SK-N-SH (cell line): ENCODE measurements at regions not wholly inside any gene's neighbourhood (a gene's known extent, or its start where the extent isn't known, plus 50 kb on each side); places are given as distances from the start of the nearest gene placed in this dataset.

Experiments
- CTCF ChIA-PET: fragments of 300-600, 350-600 bp; formaldehyde crosslinking; extraction: SDS; loops from one replicate; lab custom pipeline; 2021; lab: Yijun Ruan, JAX
- POLR2A ChIA-PET: fragments of 350-600 bp; sonication (Branson Sonifier 250); formaldehyde crosslinking; extraction: SDS; loops from one replicate; lab custom pipeline; 2020; ENCODE audit warnings: antibody characterized with exemption, inconsistent platforms; lab: Yijun Ruan, JAX
- DNase-seq: peaks from one replicate; pipeline ENCODE4 v3.0.0; 2012
- H2AFZ ChIP-seq: fragments of 200-600 bp; sonication (generic); 2 replicates; pipeline ENCODE4 v1.8.1; 2016; ENCODE audit warnings: antibody characterized with exemption, mild to moderate bottlenecking, low read depth
- H3F3A ChIP-seq: fragments of 200-600 bp; sonication (generic); replicated peaks from 2 replicates; pipeline ENCODE3; 2016; ENCODE audit warnings: antibody characterized with exemption, mild to moderate bottlenecking; ENCODE audit not compliant: insufficient read depth
- H3K27ac ChIP-seq, 2 experiments: fragments of 200-500 bp in 1 of 2; fragments of 200-600 bp in 1 of 2; sonication (Bioruptor generic) in 1 of 2; sonication (generic), shearing (Covaris generic) in 1 of 2; 2 replicates each; pipeline versions ENCODE4 v1.5.1 to v1.6.1; 2014 to 2016; ENCODE audit warnings: low read depth in 2 of 2, inconsistent platforms in 1 of 2, low read length in 1 of 2, mild to moderate bottlenecking in 1 of 2, mixed read lengths in 1 of 2
- H3K27me3 ChIP-seq: fragments of 200-600 bp; sonication (generic), shearing (Covaris generic); 2 replicates; pipeline ENCODE4 v1.6.1; 2016; ENCODE audit warnings: mixed run types; ENCODE audit not compliant: insufficient read depth
- H3K36me3 ChIP-seq, 2 experiments: fragments of 200-500 bp in 1 of 2; fragments of 200-600 bp in 1 of 2; sonication (Bioruptor generic) in 1 of 2; sonication (generic) in 1 of 2; replicated peaks in 1 of 2; 2 replicates each; pipeline versions ENCODE3 to v1.5.1; 2014 to 2016; ENCODE audit warnings: low read length in 1 of 2, mild to moderate bottlenecking in 1 of 2; ENCODE audit not compliant: insufficient read depth in 2 of 2, control insufficient read depth in 1 of 2
- H3K4me1 ChIP-seq, 2 experiments: fragments of 200-500 bp in 1 of 2; fragments of 200-600 bp in 1 of 2; sonication (Bioruptor generic) in 1 of 2; sonication (generic), shearing (Covaris generic) in 1 of 2; 2 replicates each; pipeline versions ENCODE4 v1.5.1 to v1.6.1; 2014 to 2016; ENCODE audit warnings: low read depth in 1 of 2, low read length in 1 of 2, mixed run types in 1 of 2; ENCODE audit not compliant: insufficient read depth in 2 of 2, control insufficient read depth in 1 of 2
- H3K4me2 ChIP-seq: fragments of 200-600 bp; sonication (generic), shearing (Covaris generic); 2 replicates; pipeline ENCODE4 v1.6.1; 2017; ENCODE audit warnings: mixed run types
- H3K4me3 ChIP-seq, 2 experiments: fragments of 200-500 bp in 1 of 2; fragments of 200-600 bp in 1 of 2; sonication (Bioruptor generic) in 1 of 2; sonication (generic), shearing (Covaris generic) in 1 of 2; 2 replicates each; pipeline versions ENCODE4 v1.5.1 to v1.8.1; 2014 to 2016; ENCODE audit warnings: low read depth in 2 of 2, inconsistent platforms in 1 of 2, low read length in 1 of 2, mild to moderate bottlenecking in 1 of 2, mixed read lengths in 1 of 2, moderate library complexity in 1 of 2
- H3K79me2 ChIP-seq: fragments of 200-600 bp; sonication (generic); 2 replicates; pipeline ENCODE4 v1.8.1; 2017; ENCODE audit warnings: mild to moderate bottlenecking; ENCODE audit not compliant: insufficient read depth
- H3K9ac ChIP-seq: fragments of 200-600 bp; sonication (generic); 2 replicates; pipeline ENCODE4 v1.6.1; 2017; ENCODE audit warnings: mixed run types
- H3K9me2 ChIP-seq: fragments of 200-600 bp; sonication (generic); 2 replicates; pipeline ENCODE4 v1.6.1; 2017; ENCODE audit warnings: mixed run types
- H3K9me3 ChIP-seq: fragments of 200-600 bp; sonication (generic); 2 replicates; pipeline ENCODE4 v1.6.1; 2017; ENCODE audit warnings: mixed run types, mild to moderate bottlenecking, moderate library complexity
- H4K20me1 ChIP-seq: fragments of 200-600 bp; sonication (generic); 2 replicates; pipeline ENCODE4 v1.6.1; 2017; ENCODE audit warnings: mild to moderate bottlenecking, mixed run types; ENCODE audit not compliant: insufficient read depth
- CHD2 ChIP-seq: fragments of 150-350 bp; IDR thresholded peaks from 2 replicates; pipeline ENCODE4 v1.6.1; 2018; ENCODE audit warnings: low read length; ENCODE audit not compliant: partially characterized antibody
- ELF1 ChIP-seq: IDR thresholded peaks from 2 replicates; pipeline ENCODE4 v1.4.0; 2012
- EZH2phosphoT487 ChIP-seq: fragments of 200-600 bp; sonication (generic); IDR thresholded peaks from 2 replicates; pipeline ENCODE4 v1.6.1; 2017; ENCODE audit warnings: low read depth, mixed run types, mild to moderate bottlenecking, antibody characterized with exemption, moderate library complexity, borderline replicate concordance
- FOSL2 ChIP-seq: IDR thresholded peaks from 2 replicates; pipeline ENCODE4 v1.4.0; 2012; ENCODE audit warnings: low read depth, mild to moderate bottlenecking, moderate library complexity, borderline replicate concordance
- FOXM1 ChIP-seq: IDR thresholded peaks from 2 replicates; pipeline ENCODE4 v1.4.0; 2012; ENCODE audit warnings: low read depth, mild to moderate bottlenecking
- GABPA ChIP-seq: IDR thresholded peaks from 2 replicates; pipeline ENCODE4 v1.4.0; 2012; ENCODE audit warnings: low read depth, mild to moderate bottlenecking
- IRF3 ChIP-seq: fragments of 150-350 bp; IDR thresholded peaks from 2 replicates; pipeline ENCODE4 v1.6.1; 2016; ENCODE audit warnings: mild to moderate bottlenecking, low read depth, low read length
- MEF2A ChIP-seq: IDR thresholded peaks from 2 replicates; pipeline ENCODE4 v1.4.0; 2012; ENCODE audit warnings: low read depth, borderline replicate concordance
- MXI1 ChIP-seq: IDR thresholded peaks from 2 replicates; pipeline ENCODE4 v1.6.1; 2012; ENCODE audit warnings: mild to moderate bottlenecking, low read depth, low read length, improper control_type of control experiment
- NFIC ChIP-seq: IDR thresholded peaks from 2 replicates; pipeline ENCODE4 v1.4.0; 2012; ENCODE audit warnings: borderline replicate concordance
- NRF1 ChIP-seq: IDR thresholded peaks from 2 replicates; pipeline ENCODE4 v1.6.1; 2012; ENCODE audit warnings: low read depth, mild to moderate bottlenecking, low read length
- RAD21 ChIP-seq: IDR thresholded peaks from 2 replicates; pipeline ENCODE4 v1.6.1; 2012; ENCODE audit warnings: mild to moderate bottlenecking, low read length
- RCOR1 ChIP-seq: fragments of 150-350 bp; IDR thresholded peaks from 2 replicates; pipeline ENCODE4 v1.6.1; 2017; ENCODE audit warnings: antibody characterized with exemption, low read length
- RFX5 ChIP-seq: IDR thresholded peaks from 2 replicates; pipeline ENCODE4 v1.6.1; 2012; ENCODE audit warnings: mild to moderate bottlenecking, improper control_type of control experiment, low read length
- RXRA ChIP-seq: IDR thresholded peaks from 2 replicates; pipeline ENCODE4 v1.4.0; 2012; ENCODE audit warnings: low read depth, mild to moderate bottlenecking, borderline replicate concordance
- SIN3A ChIP-seq: IDR thresholded peaks from 2 replicates; pipeline ENCODE4 v1.6.1; 2012; ENCODE audit warnings: low read depth, mild to moderate bottlenecking, low read length, moderate library complexity, borderline replicate concordance
- SMC3 ChIP-seq: IDR thresholded peaks from 2 replicates; pipeline ENCODE4 v1.6.1; 2012; ENCODE audit warnings: low read depth, low read length, improper control_type of control experiment
- TCF12 ChIP-seq: IDR thresholded peaks from 2 replicates; pipeline ENCODE4 v1.4.0; 2012
- USF1 ChIP-seq: IDR thresholded peaks from 2 replicates; pipeline ENCODE4 v1.4.0; 2012; ENCODE audit warnings: low read depth, borderline replicate concordance
- YY1 ChIP-seq: IDR thresholded peaks from 2 replicates; pipeline ENCODE4 v1.4.0; 2012; ENCODE audit warnings: low read depth, mild to moderate bottlenecking
- WGBS: methylation state at CpG from one replicate; pipeline ENCODE4 v1.1.6; 2017; ENCODE audit warnings: low lambda C conversion rate; 5-methylcytosine and 5-hydroxymethylcytosine counted together
- TF ChIP-seq, protein P1 (sequence below): fragments of 150-350 bp; IDR thresholded peaks from 2 replicates; pipeline ENCODE4 v1.6.1; 2017; ENCODE audit warnings: antibody characterized with exemption, low read length, low read depth, borderline replicate concordance
- TF ChIP-seq, protein P2 (sequence below): IDR thresholded peaks from 2 replicates; pipeline ENCODE4 v1.4.0; 2012; ENCODE audit warnings: low read depth, borderline replicate concordance
- TF ChIP-seq, protein P3 (sequence below): IDR thresholded peaks from 2 replicates; pipeline ENCODE4 v1.4.0; 2012; ENCODE audit warnings: low read depth

DNA sequence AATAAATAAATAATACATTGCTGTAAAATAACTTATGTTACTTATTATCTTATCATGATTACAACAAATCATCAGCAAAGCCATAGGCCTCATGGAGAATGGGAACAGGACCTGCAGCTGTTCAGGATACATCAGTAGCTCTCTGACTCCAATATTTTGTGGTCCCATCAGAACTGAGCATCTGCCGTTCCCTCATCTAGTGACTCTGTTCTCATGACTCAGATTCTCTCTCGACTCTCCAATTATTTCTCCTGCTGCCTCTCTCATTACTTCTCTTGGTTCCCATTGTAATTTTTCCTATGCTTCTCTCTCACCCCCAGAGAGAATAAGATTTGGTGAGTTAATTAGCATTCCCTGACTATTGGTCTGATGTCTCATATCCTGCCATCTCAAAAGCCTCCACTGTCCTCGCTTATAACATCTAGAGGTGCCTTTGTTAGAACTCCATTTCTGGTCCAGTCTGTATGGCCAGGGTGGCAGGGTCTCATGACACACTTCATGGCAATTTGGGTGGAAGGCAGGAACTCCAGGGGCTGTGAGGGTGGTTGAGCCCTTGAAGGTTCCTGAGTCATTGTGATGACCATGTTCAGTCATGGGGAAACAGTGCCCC, 78.0 kb upstream of the TANC1 start:
- Histone ChIP-seq H2AFZ (no peak overlapping the region), H3K4me2 (no peak overlapping the region), H3K9me2 (no peaks in the 10 kb centered on the region), H4K20me1 (no peaks in the 10 kb centered on the region), H3K27me3 (no peaks in the 10 kb centered on the region), H3K4me1 (no peaks in the 10 kb centered on the region; a peak in 1 of 4 replicates), H3K9ac (no peak overlapping the region), H3K9me3 (no peaks in the 10 kb centered on the region), H3K4me3 (no peak overlapping the region), H3K79me2 (no peaks in the 10 kb centered on the region), H3F3A (no peaks in the 10 kb centered on the region), H3K36me3 (no peaks in the 10 kb centered on the region), H3K27ac (no peak overlapping the region)
- 74% methylated on average over 3 of the region's 3 CpGs for WGBS
- TF ChIP-seq NFIC (no peak), TCF12 (no peak), RXRA (no peak), NRF1 (no peak), FOSL2 (no peak), MXI1 (no peak), EZH2phosphoT487 (no peak), GABPA (no peak), YY1 (no peak), RFX5 (no peak), SMC3 (no peak), IRF3 (no peak), USF1 (no peak), RAD21 (no peak), SIN3A (no peak)
- TF ChIP-seq, protein P1, sequence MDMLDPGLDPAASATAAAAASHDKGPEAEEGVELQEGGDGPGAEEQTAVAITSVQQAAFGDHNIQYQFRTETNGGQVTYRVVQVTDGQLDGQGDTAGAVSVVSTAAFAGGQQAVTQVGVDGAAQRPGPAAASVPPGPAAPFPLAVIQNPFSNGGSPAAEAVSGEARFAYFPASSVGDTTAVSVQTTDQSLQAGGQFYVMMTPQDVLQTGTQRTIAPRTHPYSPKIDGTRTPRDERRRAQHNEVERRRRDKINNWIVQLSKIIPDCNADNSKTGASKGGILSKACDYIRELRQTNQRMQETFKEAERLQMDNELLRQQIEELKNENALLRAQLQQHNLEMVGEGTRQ = no peak
- no peak for DNase-seq
- CTCF ChIA-PET = interaction anchor here (1.1 to 2.5 kb wide), 2 partner anchors 8 to 229 kb away, joined by 4 to 7 read pairs; no protein-coding TSS in a partner anchor
- POLR2A ChIA-PET = no interaction called here

- Histone ChIP-seq H3K27ac (no peak overlapping the region), H3K9me2 (no peaks in the 10 kb centered on the region), H3K79me2 (no peaks in the 10 kb centered on the region), H3K4me2 (no peak overlapping the region)
- no peak for TF ChIP-seq CHD2
- TF ChIP-seq RCOR1 = no peak
- no peak for TF ChIP-seq EZH2phosphoT487
- TF ChIP-seq, protein P2, sequence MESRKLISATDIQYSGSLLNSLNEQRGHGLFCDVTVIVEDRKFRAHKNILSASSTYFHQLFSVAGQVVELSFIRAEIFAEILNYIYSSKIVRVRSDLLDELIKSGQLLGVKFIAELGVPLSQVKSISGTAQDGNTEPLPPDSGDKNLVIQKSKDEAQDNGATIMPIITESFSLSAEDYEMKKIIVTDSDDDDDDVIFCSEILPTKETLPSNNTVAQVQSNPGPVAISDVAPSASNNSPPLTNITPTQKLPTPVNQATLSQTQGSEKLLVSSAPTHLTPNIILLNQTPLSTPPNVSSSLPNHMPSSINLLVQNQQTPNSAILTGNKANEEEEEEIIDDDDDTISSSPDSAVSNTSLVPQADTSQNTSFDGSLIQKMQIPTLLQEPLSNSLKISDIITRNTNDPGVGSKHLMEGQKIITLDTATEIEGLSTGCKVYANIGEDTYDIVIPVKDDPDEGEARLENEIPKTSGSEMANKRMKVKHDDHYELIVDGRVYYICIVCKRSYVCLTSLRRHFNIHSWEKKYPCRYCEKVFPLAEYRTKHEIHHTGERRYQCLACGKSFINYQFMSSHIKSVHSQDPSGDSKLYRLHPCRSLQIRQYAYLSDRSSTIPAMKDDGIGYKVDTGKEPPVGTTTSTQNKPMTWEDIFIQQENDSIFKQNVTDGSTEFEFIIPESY = no peak
- TF ChIP-seq TCF12 = no peak
- no peak for TF ChIP-seq ELF1
- TF ChIP-seq FOSL2 = no peak
- TF ChIP-seq FOXM1 = no peak
- TF ChIP-seq, protein P3, sequence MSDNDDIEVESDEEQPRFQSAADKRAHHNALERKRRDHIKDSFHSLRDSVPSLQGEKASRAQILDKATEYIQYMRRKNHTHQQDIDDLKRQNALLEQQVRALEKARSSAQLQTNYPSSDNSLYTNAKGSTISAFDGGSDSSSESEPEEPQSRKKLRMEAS = no peak
- TF ChIP-seq RFX5 = no peak
- TF ChIP-seq NRF1 = no peak
- TF ChIP-seq MEF2A = no peak
- TF ChIP-seq, all 33 proteins: peak for 0
- H4K20me1 ChIP-seq = no peaks in the 10 kb centered on the region
- ChIA-PET CTCF (no interaction called here), POLR2A (no interaction called here)
- H3K9me3 ChIP-seq = no peaks in the 10 kb centered on the region
- no peak overlapping the region for H3K9ac ChIP-seq
- H3F3A ChIP-seq = no peaks in the 10 kb centered on the region
- H3K36me3 ChIP-seq = no peaks in the 10 kb centered on the region
- no peak for DNase-seq
- H3K4me3 ChIP-seq = no peak overlapping the region
- H3K27me3 ChIP-seq = no peaks in the 10 kb centered on the region
- H2AFZ ChIP-seq = no peak overlapping the region
- 79% methylated on average over 8 of the region's 8 CpGs for WGBS
- H3K4me1 ChIP-seq = no peaks in the 10 kb centered on the region; a peak in 1 of 4 replicates
Measured at GRCh38 chr2:158893026-158893425, 75.4 kb upstream of the TANC1 start.
